Activated B cell treated with CpG ODN at 0.5 μM for 24 hours (primary cell): ENCODE measurements at regions not wholly inside any gene's neighbourhood (a gene's known extent, or its start where the extent isn't known, plus 50 kb on each side); places are given as distances from the start of the nearest gene placed in this dataset.

Experiments used
- ATAC-seq: fragments of 200-7000 bp; cut with Tn5 transposase; one replicate; pipeline ENCODE4 v1.10.0; 2021; ENCODE audit warnings: low read depth, mild to moderate bottlenecking, moderate library complexity
- CTCF ChIA-PET: fragments of 350-600 bp; sonication (Branson Sonifier 250); formaldehyde crosslinking; loops from one replicate; lab custom pipeline; 2021; ENCODE audit warnings: antibody characterized with exemption; lab: Charles Lee
- POLR2A ChIA-PET: fragments of 350-600 bp; sonication (Branson Sonifier 250); formaldehyde crosslinking; loops from one replicate; lab custom pipeline; 2021; ENCODE audit warnings: antibody characterized with exemption; lab: Charles Lee
- DNase-seq: peaks from one replicate; pipeline ENCODE4 v3.0.0; 2022
- H3K27ac Mint-ChIP-seq: one replicate; pipeline ENCODE4 v1.8.0; 2020; ENCODE audit warnings: mixed read lengths
- H3K27me3 Mint-ChIP-seq: one replicate; pipeline ENCODE4 v1.8.0; 2021; ENCODE audit warnings: mixed read lengths
- H3K36me3 Mint-ChIP-seq: one replicate; pipeline ENCODE4 v1.8.0; 2021; ENCODE audit warnings: low read depth, mixed read lengths
- H3K4me1 Mint-ChIP-seq: one replicate; pipeline ENCODE4 v1.8.0; 2021; ENCODE audit warnings: mixed read lengths
- H3K4me3 Mint-ChIP-seq: one replicate; pipeline ENCODE4 v1.8.0; 2020; ENCODE audit warnings: mild to moderate bottlenecking, mixed read lengths
- H3K9me3 Mint-ChIP-seq: one replicate; pipeline ENCODE4 v1.8.0; 2020; ENCODE audit warnings: mixed read lengths
- intact Hi-C: fragments of 100-400 bp; cut with micrococcal nuclease; formaldehyde crosslinking; loops from one replicate; pipeline ENCODE4 v1.15.1; 2024
- TF ChIP-seq, protein P1 (sequence below): fragments of 200-600 bp; IDR thresholded peaks from one replicate; pipeline ENCODE4 v1.8.0; 2022; ENCODE audit warnings: antibody characterized with exemption, mild to moderate bottlenecking

DNA sequence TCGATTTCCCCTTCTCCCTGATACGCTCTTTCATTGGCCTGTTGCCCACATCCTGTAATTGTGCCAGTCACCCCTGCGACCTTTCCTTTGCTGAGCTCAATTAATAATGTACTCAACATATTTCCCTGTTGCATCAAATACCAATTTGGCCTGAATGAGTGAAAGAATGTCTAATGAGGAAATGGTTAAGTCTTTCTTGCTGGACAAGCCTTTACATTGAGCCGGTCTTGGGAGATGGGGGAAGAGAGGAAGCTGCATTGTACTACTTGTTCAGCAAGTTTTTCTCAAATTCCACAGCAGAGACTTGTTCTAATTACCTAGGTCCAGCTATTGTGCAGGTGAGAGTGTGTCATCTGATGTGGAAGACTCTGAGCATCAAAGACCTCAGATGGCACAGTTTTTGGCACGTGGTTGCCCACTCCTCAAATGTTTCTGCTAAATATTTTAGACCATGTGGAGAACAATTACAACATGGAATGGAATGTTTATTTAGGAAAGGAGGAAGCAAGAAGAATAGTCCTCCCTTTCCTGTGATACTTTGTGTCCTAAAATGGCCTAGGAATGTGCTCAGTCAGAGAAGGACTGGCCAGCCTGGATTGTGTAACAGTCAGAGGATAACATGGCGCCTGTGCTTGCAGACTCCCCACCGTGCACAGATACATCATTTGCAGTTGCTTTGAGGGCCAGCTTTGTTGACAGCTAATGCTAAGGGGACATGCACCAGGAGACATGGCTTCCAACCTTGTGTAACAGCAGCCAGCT, 129.5 kb upstream of the E2F8 start:
- POLR2A ChIA-PET, result no interaction called here
- H3K27ac Mint-ChIP-seq, result no peak overlapping the region
- CTCF ChIA-PET, result no interaction called here

DNA sequence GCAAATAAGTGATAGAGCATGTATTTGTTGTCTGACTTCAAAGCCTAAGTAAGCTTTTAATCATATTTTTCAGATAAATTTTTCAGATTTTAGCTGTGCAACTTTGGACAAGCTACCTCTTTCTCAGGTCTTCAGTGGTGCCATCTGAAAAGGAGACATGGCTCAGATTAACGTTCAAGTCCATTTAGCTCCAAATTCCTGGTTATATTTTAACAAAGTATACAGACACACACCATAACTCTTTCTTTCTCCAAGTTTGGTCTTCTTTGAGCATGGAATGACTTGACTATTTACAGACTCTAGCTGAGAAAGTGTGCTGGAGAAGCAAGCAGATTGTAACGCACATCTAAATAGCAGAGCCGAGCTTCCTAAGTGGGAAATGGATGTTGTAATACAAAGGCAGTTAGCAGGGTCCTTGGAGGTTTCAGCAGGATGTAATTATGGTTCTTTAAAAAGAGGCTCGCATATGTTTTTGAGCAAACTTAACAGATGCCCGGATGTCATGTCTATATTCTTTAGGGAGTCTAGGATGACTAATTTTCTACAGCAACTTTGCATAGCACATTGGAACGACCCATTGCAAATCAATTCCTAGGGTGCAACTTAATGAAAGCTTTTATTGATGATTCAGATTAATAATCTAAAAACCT, 128.1 kb upstream of the E2F8 start:
- ChIA-PET POLR2A (no interaction called here), CTCF (no interaction called here)
- Mint-ChIP-seq H3K27me3 (peaks cover 6% of the 10 kb centered on the region), H3K36me3 (no peaks in the 10 kb centered on the region), H3K4me1 (no peaks in the 10 kb centered on the region), H3K4me3 (no peak overlapping the region), H3K9me3 (no peaks in the 10 kb centered on the region), H3K27ac (no peak overlapping the region)
- intact Hi-C loops, result no loop called here
- no peak for DNase-seq
- no peak for ATAC-seq
- TF ChIP-seq, protein P1, sequence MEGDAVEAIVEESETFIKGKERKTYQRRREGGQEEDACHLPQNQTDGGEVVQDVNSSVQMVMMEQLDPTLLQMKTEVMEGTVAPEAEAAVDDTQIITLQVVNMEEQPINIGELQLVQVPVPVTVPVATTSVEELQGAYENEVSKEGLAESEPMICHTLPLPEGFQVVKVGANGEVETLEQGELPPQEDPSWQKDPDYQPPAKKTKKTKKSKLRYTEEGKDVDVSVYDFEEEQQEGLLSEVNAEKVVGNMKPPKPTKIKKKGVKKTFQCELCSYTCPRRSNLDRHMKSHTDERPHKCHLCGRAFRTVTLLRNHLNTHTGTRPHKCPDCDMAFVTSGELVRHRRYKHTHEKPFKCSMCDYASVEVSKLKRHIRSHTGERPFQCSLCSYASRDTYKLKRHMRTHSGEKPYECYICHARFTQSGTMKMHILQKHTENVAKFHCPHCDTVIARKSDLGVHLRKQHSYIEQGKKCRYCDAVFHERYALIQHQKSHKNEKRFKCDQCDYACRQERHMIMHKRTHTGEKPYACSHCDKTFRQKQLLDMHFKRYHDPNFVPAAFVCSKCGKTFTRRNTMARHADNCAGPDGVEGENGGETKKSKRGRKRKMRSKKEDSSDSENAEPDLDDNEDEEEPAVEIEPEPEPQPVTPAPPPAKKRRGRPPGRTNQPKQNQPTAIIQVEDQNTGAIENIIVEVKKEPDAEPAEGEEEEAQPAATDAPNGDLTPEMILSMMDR, result no peak

More for the DNA sequence above, 129.5 kb upstream of the E2F8 start:
- DNase-seq (no peak), ATAC-seq (no peak)
- TF ChIP-seq, protein P1, result no peak
- Mint-ChIP-seq H3K4me1 (no peaks in the 10 kb centered on the region), H3K36me3 (no peaks in the 10 kb centered on the region), H3K4me3 (no peak overlapping the region), H3K27me3 (peaks cover 9% of the 10 kb centered on the region), H3K9me3 (no peaks in the 10 kb centered on the region)
- intact Hi-C loops, result no loop called here

- no peaks in the 10 kb centered on the region for H3K4me1 Mint-ChIP-seq
- H3K4me3 Mint-ChIP-seq, result no peak overlapping the region
- no peaks in the 10 kb centered on the region for H3K36me3 Mint-ChIP-seq
- ChIA-PET CTCF (no interaction called here), POLR2A (no interaction called here)
- no peak overlapping the region for H3K27ac Mint-ChIP-seq
- H3K27me3 Mint-ChIP-seq, result peaks cover 6% of the 10 kb centered on the region
- H3K9me3 Mint-ChIP-seq, result no peaks in the 10 kb centered on the region
- DNase-seq, result no peak
- intact Hi-C loops, result no loop called here
- no peak for ATAC-seq
- TF ChIP-seq, protein P1, result no peak
Observed at GRCh38 chr11:19366992-19367709, 126.4 kb upstream of the E2F8 start.

- H3K27me3 Mint-ChIP-seq, result peaks cover 11% of the 10 kb centered on the region
- no peak overlapping the region for H3K4me3 Mint-ChIP-seq
- no peaks in the 10 kb centered on the region for H3K36me3 Mint-ChIP-seq
- ATAC-seq, result no peak
- TF ChIP-seq, protein P1, result no peak
- no peaks in the 10 kb centered on the region for H3K4me1 Mint-ChIP-seq
- no peak overlapping the region for H3K27ac Mint-ChIP-seq
- DNase-seq, result no peak
- CTCF ChIA-PET, result no interaction called here
- POLR2A ChIA-PET, result no interaction called here
- intact Hi-C loops, result no loop called here
- no peaks in the 10 kb centered on the region for H3K9me3 Mint-ChIP-seq
Observed at GRCh38 chr11:19365743-19366410, 125.1 kb upstream of the E2F8 start.
